Immature natural killer cell (primary cell): ENCODE measurements at regions not wholly inside any gene's neighbourhood (a gene's known extent, or its start where the extent isn't known, plus 50 kb on each side); places are given as distances from the start of the nearest gene placed in this dataset.

Source experiments
- DNase-seq, 3 donors: peaks; one replicate each; pipeline ENCODE4 v3.0.0; 2022; ENCODE audit warnings: mixed read lengths in 1 of 3
- H3K27ac Mint-ChIP-seq, 6 donors: one replicate each; pipeline ENCODE4 v1.8.0; 2020; ENCODE audit warnings: mixed read lengths in 6 of 6, mild to moderate bottlenecking in 5 of 6, inconsistent platforms in 4 of 6, moderate library complexity in 3 of 6
- H3K27me3 Mint-ChIP-seq, 3 donors: one replicate each; pipeline ENCODE4 v1.8.0; 2020 to 2021; ENCODE audit warnings: low read depth in 3 of 3, mild to moderate bottlenecking in 3 of 3, mixed read lengths in 3 of 3, moderate library complexity in 3 of 3, inconsistent platforms in 1 of 3
- H3K36me3 Mint-ChIP-seq, 3 donors: one replicate each; pipeline ENCODE4 v1.8.0; 2020; ENCODE audit warnings: mixed read lengths in 3 of 3, inconsistent platforms in 2 of 3, mild to moderate bottlenecking in 2 of 3
- H3K4me1 Mint-ChIP-seq, 2 donors: one replicate each; pipeline ENCODE4 v1.8.0; 2020; ENCODE audit warnings: inconsistent platforms in 2 of 2, mild to moderate bottlenecking in 2 of 2, mixed read lengths in 2 of 2, moderate library complexity in 1 of 2
- H3K4me3 Mint-ChIP-seq, 5 donors: one replicate each; pipeline ENCODE4 v1.8.0; 2020; ENCODE audit warnings: mild to moderate bottlenecking in 5 of 5, mixed read lengths in 5 of 5, inconsistent platforms in 3 of 5, moderate library complexity in 3 of 5
- H3K9me3 Mint-ChIP-seq, 6 donors: one replicate each; pipeline ENCODE4 v1.8.0; 2020; ENCODE audit warnings: mild to moderate bottlenecking in 6 of 6, mixed read lengths in 6 of 6, inconsistent platforms in 4 of 6, moderate library complexity in 3 of 6

GRCh38 chr1:239322369-239322768 is 64.0 kb upstream of the CHRM3 start:
- no peaks in the 10 kb centered on the region for H3K27me3 Mint-ChIP-seq
- no peak for DNase-seq
- H3K9me3 Mint-ChIP-seq = peaks cover 0 to 8% (median 0%) of the 10 kb centered on the region in 6 donors
- H3K36me3 Mint-ChIP-seq = no peaks in the 10 kb centered on the region
- H3K4me3 Mint-ChIP-seq = no peak overlapping the region
- no peaks in the 10 kb centered on the region for H3K4me1 Mint-ChIP-seq
- no peak overlapping the region for H3K27ac Mint-ChIP-seq

GRCh38 chr1:239321877-239322276 is 64.5 kb upstream of the CHRM3 start:
- no peak overlapping the region for H3K4me3 Mint-ChIP-seq
- H3K9me3 Mint-ChIP-seq = peaks cover 0 to 8% (median 0%) of the 10 kb centered on the region in 6 donors
- H3K36me3 Mint-ChIP-seq = no peaks in the 10 kb centered on the region
- no peak for DNase-seq
- H3K4me1 Mint-ChIP-seq = no peaks in the 10 kb centered on the region
- no peak overlapping the region for H3K27ac Mint-ChIP-seq
- H3K27me3 Mint-ChIP-seq = no peaks in the 10 kb centered on the region

- Mint-ChIP-seq H3K4me1 (no peaks in the 10 kb centered on the region), H3K36me3 (no peaks in the 10 kb centered on the region), H3K9me3 (peaks cover 0 to 8% (median 0%) of the 10 kb centered on the region in 6 donors), H3K27ac (no peak overlapping the region), H3K4me3 (no peak overlapping the region), H3K27me3 (no peaks in the 10 kb centered on the region)
- DNase-seq = no peak
Measured at GRCh38 chr1:239317948-239318347, 68.4 kb upstream of the CHRM3 start.

GRCh38 chr1:239315631-239316217 is 70.6 kb upstream of the CHRM3 start:
- H3K27ac Mint-ChIP-seq = no peak overlapping the region
- H3K36me3 Mint-ChIP-seq = no peaks in the 10 kb centered on the region
- peaks cover 0 to 5% (median 0%) of the 10 kb centered on the region in 6 donors for H3K9me3 Mint-ChIP-seq
- no peaks in the 10 kb centered on the region for H3K27me3 Mint-ChIP-seq
- no peaks in the 10 kb centered on the region for H3K4me1 Mint-ChIP-seq
- no peak for DNase-seq
- H3K4me3 Mint-ChIP-seq = no peak overlapping the region

GRCh38 chr1:239311331-239311730 is 75.0 kb upstream of the CHRM3 start:
- Mint-ChIP-seq H3K27me3 (peaks cover 0 to 3% (median 0%) of the 10 kb centered on the region in 3 donors), H3K4me3 (no peak overlapping the region), H3K9me3 (no peaks in the 10 kb centered on the region), H3K4me1 (no peaks in the 10 kb centered on the region), H3K36me3 (no peaks in the 10 kb centered on the region), H3K27ac (no peak overlapping the region)
- DNase-seq = no peak

- peaks cover 0 to 3% (median 0%) of the 10 kb centered on the region in 3 donors for H3K27me3 Mint-ChIP-seq
- H3K27ac Mint-ChIP-seq = no peak overlapping the region
- no peaks in the 10 kb centered on the region for H3K4me1 Mint-ChIP-seq
- no peaks in the 10 kb centered on the region for H3K36me3 Mint-ChIP-seq
- H3K9me3 Mint-ChIP-seq = no peaks in the 10 kb centered on the region
- no peak for DNase-seq
- no peak overlapping the region for H3K4me3 Mint-ChIP-seq
Measured at GRCh38 chr1:239308701-239309333, 77.6 kb upstream of the CHRM3 start.

GRCh38 chr1:239307886-239308285 is 78.5 kb upstream of the CHRM3 start:
- H3K36me3 Mint-ChIP-seq = no peaks in the 10 kb centered on the region
- H3K27ac Mint-ChIP-seq = no peak overlapping the region

GRCh38 chr1:239306426-239306825 is 79.9 kb upstream of the CHRM3 start:
- H3K9me3 Mint-ChIP-seq = peaks cover 0 to 2% (median 0%) of the 10 kb centered on the region in 6 donors
- no peak for DNase-seq
- H3K36me3 Mint-ChIP-seq = no peaks in the 10 kb centered on the region
- no peak overlapping the region for H3K4me3 Mint-ChIP-seq
- no peak overlapping the region for H3K27ac Mint-ChIP-seq
- no peaks in the 10 kb centered on the region for H3K4me1 Mint-ChIP-seq
- peaks cover 0 to 5% (median 0%) of the 10 kb centered on the region in 3 donors for H3K27me3 Mint-ChIP-seq

More at GRCh38 chr1:239307886-239308285, 78.5 kb upstream of the CHRM3 start:
- no peak for DNase-seq
- no peaks in the 10 kb centered on the region for H3K9me3 Mint-ChIP-seq
- peaks cover 0 to 3% (median 0%) of the 10 kb centered on the region in 3 donors for H3K27me3 Mint-ChIP-seq
- no peaks in the 10 kb centered on the region for H3K4me1 Mint-ChIP-seq
- no peak overlapping the region for H3K4me3 Mint-ChIP-seq

- no peak overlapping the region for H3K4me3 Mint-ChIP-seq
- no peaks in the 10 kb centered on the region for H3K36me3 Mint-ChIP-seq
- no peak for DNase-seq
- peaks cover 0 to 7% (median 0%) of the 10 kb centered on the region in 6 donors for H3K9me3 Mint-ChIP-seq
- H3K27ac Mint-ChIP-seq = no peak overlapping the region
- peaks cover 0 to 3% (median 2%) of the 10 kb centered on the region in 3 donors for H3K27me3 Mint-ChIP-seq
- H3K4me1 Mint-ChIP-seq = no peaks in the 10 kb centered on the region
Measured at GRCh38 chr1:239303289-239303688, 83.1 kb upstream of the CHRM3 start.

- Mint-ChIP-seq H3K36me3 (no peaks in the 10 kb centered on the region), H3K4me3 (no peak overlapping the region), H3K9me3 (peaks cover 0 to 7% (median 0%) of the 10 kb centered on the region in 6 donors), H3K27me3 (peaks cover 0 to 3% (median 2%) of the 10 kb centered on the region in 3 donors), H3K4me1 (no peaks in the 10 kb centered on the region), H3K27ac (no peak overlapping the region)
- DNase-seq = no peak
Measured at GRCh38 chr1:239302696-239303095, 83.7 kb upstream of the CHRM3 start.

- DNase-seq = no peak
- Mint-ChIP-seq H3K27me3 (peaks cover 0 to 3% (median 2%) of the 10 kb centered on the region in 3 donors), H3K36me3 (no peaks in the 10 kb centered on the region), H3K27ac (no peak overlapping the region), H3K4me3 (no peak overlapping the region), H3K4me1 (no peaks in the 10 kb centered on the region), H3K9me3 (peaks cover 0 to 7% (median 0%) of the 10 kb centered on the region in 6 donors)
Measured at GRCh38 chr1:239301251-239301650, 85.1 kb upstream of the CHRM3 start.

- Mint-ChIP-seq H3K9me3 (peaks cover 0 to 11% (median 0%) of the 10 kb centered on the region in 6 donors), H3K27ac (no peak overlapping the region), H3K36me3 (no peaks in the 10 kb centered on the region), H3K4me1 (no peaks in the 10 kb centered on the region), H3K4me3 (no peak overlapping the region), H3K27me3 (peaks cover 1 to 3% (median 2%) of the 10 kb centered on the region in 3 donors)
- no peak for DNase-seq
Measured at GRCh38 chr1:239297910-239298309, 88.5 kb upstream of the CHRM3 start.

- H3K4me3 Mint-ChIP-seq = no peak overlapping the region
- H3K4me1 Mint-ChIP-seq = no peaks in the 10 kb centered on the region
- no peak for DNase-seq
- H3K27ac Mint-ChIP-seq = no peak overlapping the region
- no peaks in the 10 kb centered on the region for H3K36me3 Mint-ChIP-seq
- peaks cover 0 to 1% (median under 1%) of the 10 kb centered on the region in 3 donors for H3K27me3 Mint-ChIP-seq
- peaks cover 0 to 5% (median 0%) of the 10 kb centered on the region in 6 donors for H3K9me3 Mint-ChIP-seq
Measured at GRCh38 chr1:239293350-239294110, 92.8 kb upstream of the CHRM3 start.
